ENCODE measurements at regions not wholly inside any gene's neighbourhood (a gene's known extent, or its start where the extent isn't known, plus 50 kb on each side); places are given as distances from the start of the nearest gene placed in this dataset.

DNA sequence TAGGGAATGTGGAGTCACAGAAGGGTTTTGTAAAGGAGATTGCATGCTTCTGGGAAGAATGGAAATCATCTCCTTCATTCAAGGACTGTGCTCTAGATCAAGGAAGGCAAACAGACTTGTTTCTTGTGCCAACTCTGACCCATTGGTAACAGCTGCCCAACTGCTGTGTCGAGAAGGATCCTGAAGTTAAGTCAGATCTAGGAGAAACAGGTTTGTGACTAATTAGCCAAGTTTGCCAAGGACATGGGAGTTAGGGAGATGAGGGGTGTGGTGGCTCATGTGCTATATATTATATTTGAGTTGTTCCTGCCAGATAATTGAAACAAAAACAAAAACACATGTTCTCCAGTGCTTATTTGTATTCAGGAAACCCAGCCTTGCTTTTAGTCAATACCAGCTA lies 251.2 kb upstream of the USP24 start:
- TF ChIP-seq, protein P1, sequence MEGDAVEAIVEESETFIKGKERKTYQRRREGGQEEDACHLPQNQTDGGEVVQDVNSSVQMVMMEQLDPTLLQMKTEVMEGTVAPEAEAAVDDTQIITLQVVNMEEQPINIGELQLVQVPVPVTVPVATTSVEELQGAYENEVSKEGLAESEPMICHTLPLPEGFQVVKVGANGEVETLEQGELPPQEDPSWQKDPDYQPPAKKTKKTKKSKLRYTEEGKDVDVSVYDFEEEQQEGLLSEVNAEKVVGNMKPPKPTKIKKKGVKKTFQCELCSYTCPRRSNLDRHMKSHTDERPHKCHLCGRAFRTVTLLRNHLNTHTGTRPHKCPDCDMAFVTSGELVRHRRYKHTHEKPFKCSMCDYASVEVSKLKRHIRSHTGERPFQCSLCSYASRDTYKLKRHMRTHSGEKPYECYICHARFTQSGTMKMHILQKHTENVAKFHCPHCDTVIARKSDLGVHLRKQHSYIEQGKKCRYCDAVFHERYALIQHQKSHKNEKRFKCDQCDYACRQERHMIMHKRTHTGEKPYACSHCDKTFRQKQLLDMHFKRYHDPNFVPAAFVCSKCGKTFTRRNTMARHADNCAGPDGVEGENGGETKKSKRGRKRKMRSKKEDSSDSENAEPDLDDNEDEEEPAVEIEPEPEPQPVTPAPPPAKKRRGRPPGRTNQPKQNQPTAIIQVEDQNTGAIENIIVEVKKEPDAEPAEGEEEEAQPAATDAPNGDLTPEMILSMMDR (conservative IDR thresholded peaks at IDR 0.05; ENCODE audit: low read length), result no peak
- no peak for TF ChIP-seq EZH2phosphoT487 (IDR thresholded peaks at IDR 0.05; ENCODE audit: borderline replicate concordance, low read depth, low read length)
